ENCODE measurements at regions not wholly inside any gene's neighbourhood (a gene's known extent, or its start where the extent isn't known, plus 50 kb on each side); places are given as distances from the start of the nearest gene placed in this dataset.

DNA sequence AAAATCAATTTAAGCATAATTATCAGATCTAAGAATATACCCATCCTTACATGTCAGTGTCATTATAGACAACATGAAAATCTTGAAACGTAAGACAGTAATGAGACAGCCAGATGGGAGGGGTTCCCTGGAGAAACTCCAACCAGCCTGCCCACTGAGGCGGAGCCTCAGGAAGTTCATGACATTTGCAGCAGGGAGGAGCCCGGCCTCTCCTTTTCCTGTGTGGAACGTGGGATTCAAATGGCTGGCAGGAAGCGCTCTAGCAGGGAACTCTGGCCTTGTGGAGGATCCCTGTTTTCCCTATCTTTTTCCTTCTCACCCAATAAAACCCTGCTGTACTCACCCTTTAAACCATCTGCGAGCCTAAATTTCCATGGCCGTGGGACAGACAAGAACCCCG is 176.6 kb upstream of the KCNN2 start:
- Histone ChIP-seq H3K36me3 (replicated peaks; ENCODE audit: control insufficient read depth, insufficient read depth, low read length) (no peaks in the 10 kb centered on the region), H3K27me3 (ENCODE audit: control insufficient read depth, insufficient read depth, low read length) (no peaks in the 10 kb centered on the region), H3K4me3 (ENCODE audit: insufficient read depth, low read depth, low read length) (no peak overlapping the region)
- no peak for DNase-seq

DNA sequence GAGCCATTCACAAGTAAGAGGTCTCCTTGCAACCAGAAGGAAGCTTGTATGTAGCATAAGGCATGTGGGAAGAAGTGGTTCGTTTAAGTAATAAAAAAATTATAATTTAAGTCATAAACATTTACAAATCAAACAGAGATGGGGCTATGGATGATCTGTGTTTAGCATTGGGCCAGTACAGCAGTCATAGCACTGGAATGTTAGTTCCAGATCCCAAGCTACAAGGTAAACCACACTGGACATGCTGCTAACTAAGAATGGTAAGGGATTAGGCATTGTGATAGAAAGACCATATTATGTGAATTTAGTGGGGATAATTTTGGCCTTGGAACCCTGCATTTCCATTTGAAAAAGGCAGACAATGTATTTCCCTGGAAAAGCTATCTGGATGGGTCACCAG is 170.4 kb upstream of the KCNN2 start:
- Histone ChIP-seq H3K36me3 (replicated peaks; ENCODE audit: control insufficient read depth, insufficient read depth, low read length) (no peaks in the 10 kb centered on the region), H3K27me3 (ENCODE audit: control insufficient read depth, insufficient read depth, low read length) (no peaks in the 10 kb centered on the region; the same call in 1 of the 2 replicates), H3K4me3 (ENCODE audit: insufficient read depth, low read depth, low read length) (no peak overlapping the region)
- no peak for DNase-seq

DNA sequence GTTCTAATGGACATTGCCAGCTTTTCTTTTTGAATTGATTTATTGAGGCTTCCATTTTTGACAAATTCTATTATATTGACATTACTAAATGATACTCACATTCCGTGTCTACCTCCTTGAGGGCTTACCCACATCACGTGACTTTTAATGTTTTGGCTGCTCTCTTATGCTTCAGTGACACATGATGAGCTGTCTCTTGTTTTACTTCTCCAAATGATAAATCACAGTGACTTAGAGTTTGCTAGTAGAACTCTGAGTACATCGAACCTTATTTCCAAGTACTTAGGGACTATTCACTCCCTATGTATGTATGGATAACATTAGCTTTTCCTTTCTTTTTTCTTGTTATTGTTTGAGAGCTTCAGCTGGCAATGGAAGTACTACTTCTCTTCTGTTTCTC is 169.8 kb upstream of the KCNN2 start:
- Histone ChIP-seq H3K4me3 (ENCODE audit: insufficient read depth, low read depth, low read length) (no peak overlapping the region), H3K36me3 (replicated peaks; ENCODE audit: control insufficient read depth, insufficient read depth, low read length) (no peaks in the 10 kb centered on the region), H3K27me3 (ENCODE audit: control insufficient read depth, insufficient read depth, low read length) (no peaks in the 10 kb centered on the region; the same call in 1 of the 2 replicates)
- DNase-seq: no peak

DNA sequence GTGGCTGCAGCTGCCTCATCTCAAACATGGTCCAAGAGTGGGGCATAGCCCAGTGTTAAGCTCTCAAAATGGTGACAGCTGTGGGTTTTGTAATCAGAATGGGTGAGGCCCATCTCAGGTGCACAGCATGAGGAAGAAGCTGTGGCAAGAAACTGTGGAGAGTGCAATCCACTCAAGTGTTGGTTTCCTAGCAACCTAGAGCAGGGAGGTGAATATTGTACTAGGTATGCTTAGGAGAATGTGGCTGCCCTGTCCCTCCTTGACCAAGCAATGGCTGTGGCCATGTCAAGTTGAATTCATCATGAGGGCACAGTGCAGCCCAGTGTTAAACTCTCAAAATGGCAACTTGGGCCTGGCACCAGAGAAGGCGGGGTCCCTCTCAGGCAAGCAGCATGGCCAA is 160.5 kb upstream of the KCNN2 start:
- no peak overlapping the region for H3K4me3 ChIP-seq (ENCODE audit: insufficient read depth, low read depth, low read length)
- DNase-seq: no peak
- no peaks in the 10 kb centered on the region for H3K27me3 ChIP-seq (ENCODE audit: control insufficient read depth, insufficient read depth, low read length)

DNA sequence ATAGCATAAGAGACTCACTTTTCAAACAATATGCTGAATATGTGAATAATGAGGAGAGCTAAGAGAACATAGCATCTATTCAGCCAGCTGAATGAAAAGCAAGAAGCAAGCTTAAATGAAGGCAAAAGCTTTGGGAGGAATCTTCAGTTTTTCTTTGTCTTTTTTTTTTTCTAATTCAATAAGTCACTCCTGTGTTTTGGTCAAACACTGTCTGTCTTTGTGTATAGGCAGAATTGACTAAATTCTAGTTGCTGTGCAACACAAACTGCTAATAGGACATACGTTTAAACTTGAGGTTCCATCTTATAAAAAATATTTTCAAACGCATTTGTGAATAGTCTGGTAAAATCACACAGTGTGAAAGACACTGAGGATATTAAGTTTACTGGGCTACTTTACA is 156.9 kb upstream of the KCNN2 start:
- DNase-seq: no peak
- Histone ChIP-seq H3K4me3 (ENCODE audit: insufficient read depth, low read depth, low read length) (no peak overlapping the region), H3K36me3 (replicated peaks; ENCODE audit: control insufficient read depth, insufficient read depth, low read length) (no peaks in the 10 kb centered on the region), H3K27me3 (ENCODE audit: control insufficient read depth, insufficient read depth, low read length) (no peaks in the 10 kb centered on the region)

More for the DNA sequence above, 160.5 kb upstream of the KCNN2 start:
- H3K36me3 ChIP-seq (replicated peaks; ENCODE audit: control insufficient read depth, insufficient read depth, low read length): no peaks in the 10 kb centered on the region

DNA sequence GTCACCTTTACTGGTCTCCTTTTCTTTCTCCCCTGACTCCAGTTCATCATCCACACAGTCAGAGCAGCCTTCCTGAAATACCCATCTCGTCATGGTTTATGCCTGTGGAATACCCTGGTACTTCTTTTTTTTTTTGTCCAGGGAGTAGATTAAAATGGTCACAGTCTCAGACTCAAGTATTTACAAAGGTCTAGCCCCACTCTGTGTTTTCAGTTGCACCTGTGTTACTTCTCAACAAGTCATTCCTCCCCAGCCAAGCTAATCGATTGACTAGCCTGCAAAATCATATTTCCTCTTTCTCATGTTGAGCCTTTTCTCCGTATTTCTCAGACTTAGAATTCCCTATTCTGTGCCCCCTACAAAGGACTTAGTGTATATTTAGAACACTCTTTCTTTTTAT is 155.2 kb upstream of the KCNN2 start:
- Histone ChIP-seq H3K36me3 (replicated peaks; ENCODE audit: control insufficient read depth, insufficient read depth, low read length) (no peaks in the 10 kb centered on the region), H3K4me3 (ENCODE audit: insufficient read depth, low read depth, low read length) (no peak overlapping the region), H3K27me3 (ENCODE audit: control insufficient read depth, insufficient read depth, low read length) (no peaks in the 10 kb centered on the region)
- no peak for DNase-seq

DNA sequence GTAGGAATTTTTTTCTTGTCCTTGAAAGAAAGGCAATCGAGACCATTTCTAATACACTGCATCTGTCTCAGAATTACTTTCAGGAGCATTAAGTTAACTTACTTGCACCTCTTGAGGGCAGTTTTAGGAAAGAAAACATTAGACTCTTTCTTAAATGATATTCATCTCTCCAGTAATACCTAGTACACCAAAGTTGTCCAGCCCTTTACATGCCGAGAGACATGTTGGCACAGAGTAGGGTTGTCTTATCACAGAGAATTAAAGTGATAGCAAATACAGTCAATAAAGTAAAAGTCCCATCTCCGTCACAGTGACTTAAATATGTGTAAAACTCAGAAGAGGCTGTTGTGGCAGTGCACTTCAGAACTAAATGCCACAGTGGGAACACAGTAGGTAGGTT is 154.3 kb upstream of the KCNN2 start:
- Histone ChIP-seq H3K4me3 (ENCODE audit: insufficient read depth, low read depth, low read length) (no peak overlapping the region), H3K36me3 (replicated peaks; ENCODE audit: control insufficient read depth, insufficient read depth, low read length) (no peaks in the 10 kb centered on the region), H3K27me3 (ENCODE audit: control insufficient read depth, insufficient read depth, low read length) (no peaks in the 10 kb centered on the region)
- DNase-seq: no peak

DNA sequence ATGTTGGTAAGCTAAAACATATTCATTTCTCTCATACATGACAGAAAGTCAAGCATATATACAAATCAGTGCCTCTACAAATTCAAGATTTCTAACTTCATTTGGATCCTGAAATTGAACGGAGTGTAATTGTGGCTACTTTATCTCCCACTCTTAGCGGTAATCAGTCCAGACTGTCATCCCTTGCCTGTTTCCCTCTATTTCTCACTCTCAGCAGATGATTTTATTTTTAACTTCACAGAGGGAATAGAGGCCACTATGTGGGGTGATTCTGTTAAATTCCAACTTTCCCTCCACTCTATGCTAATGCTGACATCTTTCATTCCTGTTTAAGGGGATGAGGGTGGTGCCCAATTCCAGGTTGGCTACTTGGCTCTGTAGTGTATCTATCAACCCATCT is 153.8 kb upstream of the KCNN2 start:
- no peak for DNase-seq
- no peak overlapping the region for H3K4me3 ChIP-seq (ENCODE audit: insufficient read depth, low read depth, low read length)
- H3K36me3 ChIP-seq (replicated peaks; ENCODE audit: control insufficient read depth, insufficient read depth, low read length): no peaks in the 10 kb centered on the region
- H3K27me3 ChIP-seq (ENCODE audit: control insufficient read depth, insufficient read depth, low read length): no peaks in the 10 kb centered on the region

DNA sequence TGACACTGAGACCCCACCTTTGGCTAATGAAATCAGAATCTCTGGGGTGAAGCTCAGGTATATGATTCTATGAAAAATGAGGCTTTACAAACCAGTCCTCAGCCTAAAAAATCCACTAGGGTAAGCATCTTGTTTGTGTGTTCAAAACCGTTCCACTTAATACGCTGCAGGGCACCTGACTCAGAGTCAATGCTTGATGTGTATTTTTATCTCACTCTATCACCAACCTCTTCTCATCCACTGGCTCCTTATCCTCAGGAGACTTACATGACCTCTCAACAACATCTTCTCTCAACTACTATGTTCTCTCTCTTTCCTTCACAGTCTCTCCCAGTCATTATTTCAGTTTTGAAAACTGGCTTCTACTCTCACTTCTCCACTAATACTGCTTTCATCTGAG is 153.3 kb upstream of the KCNN2 start:
- no peak for DNase-seq
- no peak overlapping the region for H3K4me3 ChIP-seq (ENCODE audit: insufficient read depth, low read depth, low read length)
- no peaks in the 10 kb centered on the region for H3K27me3 ChIP-seq (ENCODE audit: control insufficient read depth, insufficient read depth, low read length)
- no peaks in the 10 kb centered on the region for H3K36me3 ChIP-seq (replicated peaks; ENCODE audit: control insufficient read depth, insufficient read depth, low read length)

DNA sequence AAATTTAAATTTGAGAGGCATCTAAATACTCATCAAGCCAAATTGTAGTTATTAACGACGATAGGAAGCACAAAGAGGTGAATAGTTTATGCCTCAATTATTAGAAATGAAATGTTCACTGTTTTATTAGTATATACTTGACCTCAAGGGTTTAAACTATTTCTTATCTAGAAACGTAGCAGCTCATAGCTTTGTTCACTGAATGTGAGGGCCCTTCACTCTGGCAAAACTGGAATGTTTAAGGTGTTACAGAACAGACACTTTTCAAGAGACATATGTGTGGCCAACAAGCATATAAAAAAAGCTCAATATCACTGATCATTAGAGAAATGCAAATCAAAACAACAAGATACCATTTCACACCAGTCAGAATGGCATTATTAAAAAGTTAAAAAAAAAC is 151.2 kb upstream of the KCNN2 start:
- no peaks in the 10 kb centered on the region for H3K27me3 ChIP-seq (ENCODE audit: control insufficient read depth, insufficient read depth, low read length)
- H3K36me3 ChIP-seq (replicated peaks; ENCODE audit: control insufficient read depth, insufficient read depth, low read length): no peaks in the 10 kb centered on the region

DNA sequence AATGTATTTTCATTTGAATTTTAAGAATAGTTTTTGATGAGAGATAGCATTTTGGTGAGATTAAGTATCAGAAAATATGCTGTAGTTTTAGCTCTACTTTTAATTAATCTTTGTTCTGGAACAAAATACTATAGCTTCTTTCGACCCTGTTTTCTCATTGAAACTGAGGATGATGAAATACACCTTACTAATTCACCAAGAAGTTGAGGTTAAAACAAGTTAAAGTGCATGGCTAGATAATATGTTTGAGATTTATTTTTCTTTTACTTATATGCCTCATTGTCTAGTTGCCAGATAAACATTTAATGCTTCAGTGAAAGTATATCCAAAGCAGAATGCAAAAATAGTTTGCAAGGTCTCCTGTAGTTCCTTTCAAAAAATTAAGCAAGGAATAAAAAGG is 140.1 kb upstream of the KCNN2 start:
- DNase-seq: no peak
- no peak overlapping the region for H3K4me3 ChIP-seq (ENCODE audit: insufficient read depth, low read depth, low read length)
- no peaks in the 10 kb centered on the region for H3K27me3 ChIP-seq (ENCODE audit: control insufficient read depth, insufficient read depth, low read length)
- no peaks in the 10 kb centered on the region for H3K36me3 ChIP-seq (replicated peaks; ENCODE audit: control insufficient read depth, insufficient read depth, low read length)

More for the DNA sequence above, 151.2 kb upstream of the KCNN2 start:
- no peak for DNase-seq
- H3K4me3 ChIP-seq (ENCODE audit: insufficient read depth, low read depth, low read length): no peak overlapping the region

DNA sequence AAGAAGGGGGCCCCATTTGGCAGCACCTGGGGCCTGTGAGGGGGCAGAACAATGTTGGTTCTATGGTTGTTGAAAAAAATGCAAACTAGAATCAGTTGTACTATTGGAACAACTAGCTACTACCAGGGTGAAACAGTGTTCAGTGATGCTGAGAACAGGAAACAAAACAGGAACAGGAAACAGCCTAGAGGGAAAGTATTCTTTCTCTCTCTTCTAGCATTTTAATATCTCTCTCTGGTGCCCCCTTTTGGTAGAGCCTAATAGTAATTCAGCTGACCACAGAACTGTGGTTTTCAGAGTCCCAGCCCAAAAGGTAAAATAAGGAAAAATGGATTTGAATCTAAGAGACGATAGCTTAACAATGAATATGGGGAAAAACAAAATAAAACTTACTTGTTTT is 138.0 kb upstream of the KCNN2 start:
- Histone ChIP-seq H3K4me3 (ENCODE audit: insufficient read depth, low read depth, low read length) (no peak overlapping the region), H3K36me3 (replicated peaks; ENCODE audit: control insufficient read depth, insufficient read depth, low read length) (no peaks in the 10 kb centered on the region), H3K27me3 (ENCODE audit: control insufficient read depth, insufficient read depth, low read length) (no peaks in the 10 kb centered on the region)
- peak; percentile 10 for DNase-seq

DNA sequence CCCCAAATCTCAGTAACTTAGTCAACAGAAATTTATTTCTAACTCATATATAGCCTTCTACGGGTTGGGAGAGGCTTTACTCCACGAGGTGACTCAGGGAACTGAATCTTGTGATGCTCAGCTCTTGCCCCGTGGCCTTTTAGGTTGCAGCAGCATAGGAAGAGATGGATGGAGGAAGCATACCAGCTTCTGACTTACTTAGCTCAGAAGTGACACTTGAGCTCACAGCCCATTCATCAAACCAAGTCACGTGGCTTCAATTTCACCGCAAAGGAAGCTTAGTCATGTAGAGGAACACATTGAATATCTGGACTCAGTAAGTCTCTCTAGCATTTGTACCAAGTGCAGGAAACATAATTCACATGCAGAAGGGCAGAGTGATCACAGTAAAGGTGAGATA is 124.1 kb upstream of the KCNN2 start:
- Histone ChIP-seq H3K27me3 (ENCODE audit: control insufficient read depth, insufficient read depth, low read length) (no peaks in the 10 kb centered on the region), H3K4me3 (ENCODE audit: insufficient read depth, low read depth, low read length) (no peak overlapping the region), H3K36me3 (replicated peaks; ENCODE audit: control insufficient read depth, insufficient read depth, low read length) (no peaks in the 10 kb centered on the region)
- no peak for DNase-seq

DNA sequence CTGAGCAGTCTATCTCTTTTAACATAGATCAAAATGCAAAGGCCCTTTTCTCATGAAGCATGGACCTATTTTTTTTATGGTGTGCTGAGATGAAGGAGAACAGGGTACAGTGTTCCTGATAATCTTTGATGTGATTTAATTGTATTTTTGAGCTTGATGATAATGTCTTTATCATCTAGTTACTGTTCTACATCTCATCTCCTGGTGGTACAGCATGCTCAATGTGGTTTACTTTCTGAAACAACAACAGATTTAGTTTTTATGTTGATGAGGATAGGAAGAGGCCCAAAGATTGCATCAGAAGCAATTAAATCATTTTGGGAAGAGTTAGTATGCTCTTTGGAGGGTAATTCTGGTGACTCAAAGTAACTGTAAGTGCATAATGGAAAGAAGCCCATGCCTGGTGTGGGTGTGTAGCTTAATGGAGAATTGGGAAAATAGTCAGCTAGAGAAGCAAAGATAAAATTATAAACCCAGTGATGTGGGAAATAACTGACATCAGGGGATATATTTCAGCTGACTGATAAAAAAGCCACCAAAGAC is 123.0 kb upstream of the KCNN2 start:
- Histone ChIP-seq H3K27me3 (ENCODE audit: control insufficient read depth, insufficient read depth, low read length) (no peaks in the 10 kb centered on the region), H3K36me3 (replicated peaks; ENCODE audit: control insufficient read depth, insufficient read depth, low read length) (no peaks in the 10 kb centered on the region), H3K4me3 (ENCODE audit: insufficient read depth, low read depth, low read length) (no peak overlapping the region)
- DNase-seq: no peak

DNA sequence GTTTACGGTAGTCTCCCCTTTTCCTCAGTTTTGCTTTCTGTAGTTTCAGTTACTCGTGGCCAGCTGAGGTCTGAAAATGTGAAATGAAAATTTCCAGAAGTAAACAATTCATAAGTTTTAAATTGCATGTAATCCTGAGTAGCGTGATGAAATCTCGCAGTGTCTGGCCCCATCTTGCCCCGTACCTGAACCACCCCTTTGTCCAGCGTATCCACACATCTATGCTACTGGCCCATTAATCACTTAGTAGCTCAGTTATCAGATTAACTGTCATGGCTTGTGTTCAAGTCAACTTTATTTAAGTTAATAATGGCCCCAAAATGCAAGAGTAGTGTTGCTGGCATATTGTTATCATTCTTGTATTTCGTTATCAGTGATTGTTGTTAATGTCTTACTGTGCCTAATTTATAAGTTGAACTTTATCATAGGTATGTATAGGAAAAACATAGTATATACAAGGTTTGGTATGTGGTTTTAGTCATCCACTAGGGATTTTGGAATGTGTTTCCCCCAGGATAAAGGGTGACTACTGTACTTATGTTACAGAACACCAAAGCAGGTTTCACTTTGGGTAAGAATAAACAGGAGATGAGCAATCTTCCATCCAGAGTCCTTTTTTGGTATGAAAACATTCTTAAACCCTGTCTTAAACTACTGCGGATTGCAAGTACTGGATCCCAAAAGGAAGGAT is 118.4 kb upstream of the KCNN2 start:
- DNase-seq: no peak
- H3K27me3 ChIP-seq (ENCODE audit: control insufficient read depth, insufficient read depth, low read length): no peaks in the 10 kb centered on the region
- no peaks in the 10 kb centered on the region for H3K36me3 ChIP-seq (replicated peaks; ENCODE audit: control insufficient read depth, insufficient read depth, low read length)
- no peak overlapping the region for H3K4me3 ChIP-seq (ENCODE audit: insufficient read depth, low read depth, low read length)

DNA sequence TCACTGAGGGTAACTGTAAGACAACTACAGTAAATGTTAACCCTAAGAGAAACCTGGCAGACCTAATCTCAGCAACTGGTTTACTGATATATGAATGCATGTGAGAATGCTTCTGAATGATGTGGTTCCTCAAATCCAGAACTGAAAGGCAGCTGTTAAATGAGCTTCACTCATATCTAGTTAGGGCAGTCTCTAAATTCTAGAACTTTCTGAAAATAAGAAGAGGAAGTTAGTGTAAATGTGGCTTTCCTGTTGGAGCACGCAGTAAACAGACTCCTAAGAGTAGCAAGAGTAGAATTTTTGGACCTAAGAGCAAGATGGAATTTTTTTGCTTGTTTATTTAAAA is 117.9 kb upstream of the KCNN2 start:
- Histone ChIP-seq H3K4me3 (ENCODE audit: insufficient read depth, low read depth, low read length) (no peak overlapping the region), H3K36me3 (replicated peaks; ENCODE audit: control insufficient read depth, insufficient read depth, low read length) (no peaks in the 10 kb centered on the region), H3K27me3 (ENCODE audit: control insufficient read depth, insufficient read depth, low read length) (no peaks in the 10 kb centered on the region)
- no peak for DNase-seq
